K562 (cell line): ENCODE measurements at regions not wholly inside any gene's neighbourhood (a gene's known extent, or its start where the extent isn't known, plus 50 kb on each side); places are given as distances from the start of the nearest gene placed in this dataset.

Experiments used
- CHD4 ChIP-seq: fragments of 200-600 bp; sonication (generic); IDR thresholded peaks from 3 replicates; pipeline ENCODE4 v1.6.1; 2012; ENCODE audit warnings: low read depth, mild to moderate bottlenecking, mixed read lengths, low read length, inconsistent platforms; ENCODE audit not compliant: insufficient read depth, insufficient replicate concordance, poor library complexity, severe bottlenecking
- EZH2 ChIP-seq: IDR thresholded peaks from 2 replicates; pipeline ENCODE4 v1.6.1; 2012; ENCODE audit warnings: low read depth, mild to moderate bottlenecking, inconsistent platforms, low read length, borderline replicate concordance
- HNRNPLL ChIP-seq: fragments of 200-400 bp; formaldehyde crosslinking; IDR thresholded peaks from 2 replicates; pipeline ENCODE4 v1.6.1; 2017; ENCODE audit warnings: low read length, low read depth, mild to moderate bottlenecking; ENCODE audit not compliant: poor library complexity, severe bottlenecking
- NRF1 ChIP-seq, 2 experiments: fragments of 450-650 bp; IDR thresholded peaks in 1 of 2; conservative IDR thresholded peaks in 1 of 2; 2 replicates each; pipeline ENCODE4 v1.6.1; 2014; ENCODE audit warnings: mild to moderate bottlenecking in 2 of 2
- POLR2A ChIP-seq: fragments of 450-650 bp; conservative IDR thresholded peaks from 2 replicates; pipeline ENCODE4 v1.6.1; 2016
- POLR2AphosphoS5 ChIP-seq: IDR thresholded peaks from 2 replicates; pipeline ENCODE4 v1.6.1; 2011; ENCODE audit warnings: mild to moderate bottlenecking, low read depth, low read length, moderate library complexity; ENCODE audit not compliant: control insufficient read depth, insufficient read depth
- RAD21 ChIP-seq, 2 experiments: fragments of 250-450 bp in 1 of 2; fragments of 450-650 bp in 1 of 2; sonication (Bioruptor Pico) in 1 of 2; formaldehyde crosslinking in 1 of 2; IDR thresholded peaks in 1 of 2; conservative IDR thresholded peaks in 1 of 2; 2 replicates each; pipeline versions ENCODE4 v1.4.0 to v1.8.0; 2020 to 2022; ENCODE audit warnings: mild to moderate bottlenecking in 2 of 2, moderate library complexity in 1 of 2
- SP1 ChIP-seq: sonication (generic); formaldehyde crosslinking; IDR thresholded peaks from 2 replicates; pipeline ENCODE4 v1.8.1; 2022; ENCODE audit warnings: mild to moderate bottlenecking, missing genetic modification reagents
- TFAM ChIP-seq: fragments of 250-450 bp; sonication (Bioruptor Pico); conservative IDR thresholded peaks from 2 replicates; pipeline ENCODE4 v1.5.0; 2021; ENCODE audit warnings: mild to moderate bottlenecking, moderate library complexity
- ZNF311 ChIP-seq: fragments of 250-450 bp; sonication (Bioruptor Pico); IDR thresholded peaks from 2 replicates; pipeline ENCODE4 v1.4.0; 2020; ENCODE audit warnings: mild to moderate bottlenecking, moderate library complexity
- TF ChIP-seq, protein P1 (sequence below), 3 experiments: IDR thresholded peaks in 2 of 3; conservative IDR thresholded peaks in 1 of 3; 2 replicates each; pipeline ENCODE4 v1.5.1; 2011 to 2012; ENCODE audit warnings: low read length in 3 of 3, mild to moderate bottlenecking in 3 of 3, control low read depth in 2 of 3, improper control_type of control experiment in 1 of 3, inconsistent platforms in 1 of 3, low read depth in 1 of 3, mixed read lengths in 1 of 3, moderate library complexity in 1 of 3; ENCODE audit not compliant: insufficient read depth in 2 of 3

DNA sequence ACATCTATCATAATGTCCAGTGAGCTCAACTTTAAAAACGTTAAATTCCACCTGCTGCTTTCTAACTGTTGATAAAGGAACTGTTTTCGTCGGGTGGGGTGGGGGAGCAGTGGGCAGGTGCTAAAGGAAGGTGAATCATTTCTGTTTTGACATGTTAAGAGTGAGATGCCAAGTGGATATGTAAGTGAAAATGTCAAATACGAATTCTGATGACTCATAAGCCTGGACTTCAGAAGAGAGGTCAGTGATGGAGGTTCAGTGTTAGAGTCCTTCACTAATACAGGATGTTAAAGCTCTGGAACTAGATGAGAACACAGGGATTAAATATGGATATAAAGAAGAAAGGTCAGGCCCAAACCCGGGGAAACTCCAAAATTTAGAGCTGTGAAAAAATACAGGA, 617.9 kb upstream of the CTNND2 start:
- TF ChIP-seq, protein P1, sequence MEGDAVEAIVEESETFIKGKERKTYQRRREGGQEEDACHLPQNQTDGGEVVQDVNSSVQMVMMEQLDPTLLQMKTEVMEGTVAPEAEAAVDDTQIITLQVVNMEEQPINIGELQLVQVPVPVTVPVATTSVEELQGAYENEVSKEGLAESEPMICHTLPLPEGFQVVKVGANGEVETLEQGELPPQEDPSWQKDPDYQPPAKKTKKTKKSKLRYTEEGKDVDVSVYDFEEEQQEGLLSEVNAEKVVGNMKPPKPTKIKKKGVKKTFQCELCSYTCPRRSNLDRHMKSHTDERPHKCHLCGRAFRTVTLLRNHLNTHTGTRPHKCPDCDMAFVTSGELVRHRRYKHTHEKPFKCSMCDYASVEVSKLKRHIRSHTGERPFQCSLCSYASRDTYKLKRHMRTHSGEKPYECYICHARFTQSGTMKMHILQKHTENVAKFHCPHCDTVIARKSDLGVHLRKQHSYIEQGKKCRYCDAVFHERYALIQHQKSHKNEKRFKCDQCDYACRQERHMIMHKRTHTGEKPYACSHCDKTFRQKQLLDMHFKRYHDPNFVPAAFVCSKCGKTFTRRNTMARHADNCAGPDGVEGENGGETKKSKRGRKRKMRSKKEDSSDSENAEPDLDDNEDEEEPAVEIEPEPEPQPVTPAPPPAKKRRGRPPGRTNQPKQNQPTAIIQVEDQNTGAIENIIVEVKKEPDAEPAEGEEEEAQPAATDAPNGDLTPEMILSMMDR (IDR thresholded peaks at IDR 0.05 in 2 of 3, conservative IDR thresholded peaks at IDR 0.05 in 1 of 3; ENCODE audit: insufficient read depth in 2 of 3, low read depth in 1 of 3, low read length in 3 of 3): no peak
- TF ChIP-seq TFAM (CRISPR knock-in tag): no peak
- TF ChIP-seq ZNF311 (CRISPR knock-in tag): no peak
- no peak for TF ChIP-seq NRF1 (conservative IDR thresholded peaks at IDR 0.05 in 1 of 2, IDR thresholded peaks at IDR 0.05 in 1 of 2)
- no peak for TF ChIP-seq SP1 (CRISPR knock-in tag)
- TF ChIP-seq POLR2AphosphoS5: no peak
- TF ChIP-seq RAD21 (CRISPR knock-in tag; conservative IDR thresholded peaks at IDR 0.05 in 1 of 2, IDR thresholded peaks at IDR 0.05 in 1 of 2): no peak
- TF ChIP-seq HNRNPLL: no peak
- no peak for TF ChIP-seq EZH2
- no peak for TF ChIP-seq POLR2A
- no peak for TF ChIP-seq CHD4
